Suppressor macrophage treated with lipopolysaccharide for 4 hours (primary cell): ENCODE measurements at regions not wholly inside any gene's neighbourhood (a gene's known extent, or its start where the extent isn't known, plus 50 kb on each side); places are given as distances from the start of the nearest gene placed in this dataset.
"Not testable (repeated sequence)": the region's sequence is repeated elsewhere in the genome, so short reads cannot be mapped to it uniquely, and the experiment has no call there.

ENCODE experiments used
- DNase-seq: peaks from one replicate; pipeline ENCODE4 v3.0.0-alpha.2; 2020

- DNase-seq: not testable (repeated sequence)
Measured at GRCh38 chr15:30470601-30471365, 56.7 kb upstream of the GOLGA8R start.

GRCh38 chr15:30471366-30471749 is 57.3 kb upstream of the GOLGA8R start:
- DNase-seq: not testable (repeated sequence)

GRCh38 chr15:30471817-30472551 is 57.9 kb upstream of the GOLGA8R start:
- DNase-seq: not testable (repeated sequence)

GRCh38 chr15:30484887-30485286 is 67.0 kb upstream of the GOLGA8Q start:
- DNase-seq: not testable (repeated sequence)

- peak; percentile 38 for DNase-seq
Measured at GRCh38 chr15:30489237-30489636, 62.6 kb upstream of the GOLGA8Q start.

GRCh38 chr15:30490334-30490733 is 61.5 kb upstream of the GOLGA8Q start:
- DNase-seq: not testable (repeated sequence)

- DNase-seq: not testable (repeated sequence)
Measured at GRCh38 chr15:30493947-30494346, 57.9 kb upstream of the GOLGA8Q start.

- not testable (repeated sequence) for DNase-seq
Measured at GRCh38 chr15:30497275-30497674, 54.6 kb upstream of the GOLGA8Q start.

- not testable (repeated sequence) for DNase-seq
Measured at GRCh38 chr15:30499233-30499632, 52.6 kb upstream of the GOLGA8Q start.

- DNase-seq: not testable (repeated sequence)
Measured at GRCh38 chr15:30500511-30500910, 51.3 kb upstream of the GOLGA8Q start.
